ENCODE measurements at regions not wholly inside any gene's neighbourhood (a gene's known extent, or its start where the extent isn't known, plus 50 kb on each side); places are given as distances from the start of the nearest gene placed in this dataset.

DNA sequence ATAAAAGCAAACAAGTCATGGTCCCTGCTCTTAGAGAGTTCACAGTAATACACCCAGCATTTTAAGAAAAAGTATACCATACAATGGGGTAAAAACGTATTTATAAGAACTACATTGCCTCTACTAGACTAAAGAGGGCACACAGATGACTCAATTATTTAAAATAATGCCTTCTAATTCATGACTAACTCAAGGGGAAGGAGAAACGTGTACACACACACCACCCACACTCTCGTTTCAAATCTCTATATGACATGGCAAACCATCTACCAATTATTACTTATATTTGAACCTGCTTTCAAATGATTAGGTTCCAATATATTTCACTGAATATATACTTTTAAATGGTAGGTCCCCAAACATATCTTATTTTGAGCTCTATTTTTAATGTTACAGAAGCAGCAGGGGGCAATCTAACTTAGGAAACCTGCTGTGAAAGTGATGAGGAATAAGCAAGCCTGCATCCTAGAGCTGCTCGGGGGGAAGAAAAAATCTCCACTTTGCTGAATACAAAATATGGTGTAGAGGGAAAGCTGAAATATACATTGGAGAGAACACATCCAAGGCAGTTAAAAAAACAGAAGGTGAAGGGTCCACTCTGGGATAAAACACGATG is 232.4 kb upstream of the PSMD7 start:
- Histone ChIP-seq H2BK5ac (ENCODE audit: low read depth, low read length, poor library complexity, severe bottlenecking) (no peak overlapping the region), H3K14ac (replicated peaks; ENCODE audit: low read depth, low read length) (no peak overlapping the region), H3K9me3 (ENCODE audit: control insufficient read depth, insufficient read depth, low read length) (no peaks in the 10 kb centered on the region; the same call in 1 of the 2 replicates), H3K56ac (ENCODE audit: extremely low read depth, insufficient read depth, low read length) (no peak overlapping the region), H2AFZ (replicated peaks; ENCODE audit: low read length, poor library complexity) (no peak overlapping the region), H3K23ac (ENCODE audit: low read depth, low read length) (no peak overlapping the region), H3K4me1 (ENCODE audit: control insufficient read depth, insufficient read depth, low read length) (no peaks in the 10 kb centered on the region), H3K27ac (ENCODE audit: insufficient read depth, low read length) (no peak overlapping the region), H2BK15ac (ENCODE audit: low read depth, low read length) (no peak overlapping the region), H3K36me3 (ENCODE audit: control insufficient read depth, insufficient read depth, low read length) (no peaks in the 10 kb centered on the region), H3K9me1 (ENCODE audit: insufficient read depth, low read length) (no peaks in the 10 kb centered on the region), H2AK5ac (ENCODE audit: low read depth, low read length) (no peak overlapping the region), H4K8ac (ENCODE audit: low read depth in 2 of 2, low read length in 2 of 2) (no peak overlapping the region), H3K79me1 (ENCODE audit: low read depth in 1 of 2, low read length in 2 of 2) (no peaks in the 10 kb centered on the region), H2AK9ac (replicated peaks; ENCODE audit: low read depth, low read length, poor library complexity) (no peak overlapping the region), H3K4me2 (ENCODE audit: low read depth, low read length) (no peak overlapping the region), H3K4me3 (ENCODE audit: insufficient read depth, low read depth, low read length) (no peak overlapping the region), H2BK120ac (ENCODE audit: low read depth, low read length) (no peak overlapping the region), H4K20me1 (ENCODE audit: insufficient read depth, low read length) (no peaks in the 10 kb centered on the region), H4K5ac (ENCODE audit: low read depth, low read length) (no peak overlapping the region), H3K18ac (ENCODE audit: low read depth, low read length) (no peak overlapping the region), H4K91ac (ENCODE audit: insufficient read depth, low read depth, low read length) (no peak overlapping the region), H3K27me3 (ENCODE audit: control insufficient read depth, insufficient read depth, low read length) (no peaks in the 10 kb centered on the region), H3K9ac (ENCODE audit: low read depth, low read length) (no peak overlapping the region), H3K4ac (ENCODE audit: low read depth, low read length) (no peak overlapping the region), H2BK20ac (ENCODE audit: low read depth, low read length) (no peak overlapping the region)
- DNase-seq (peak; percentile 1), ATAC-seq (ENCODE audit: low read depth) (no peak)
- in situ Hi-C loops (cut with MboI; ENCODE audit: low sequenced_read_pairs) (no loop called here), intact Hi-C loops (cut with micrococcal nuclease) (loop anchor here (1.0 to 2.0 kb wide), 2 partner anchors 162 to 211 kb away; no protein-coding TSS in a partner anchor), dilution Hi-C loops (cut with HindIII; ENCODE audit: low sequenced_read_pairs, unreplicated experiment) (no loop called here)
- ChIA-PET POLR2A (ENCODE audit: unreplicated experiment) (no interaction called here), CTCF (interaction anchor here (0.8 to 3.7 kb wide), 5 partner anchors 15 to 167 kb away, joined by 3 to 34 read pairs (median 3); no protein-coding TSS in a partner anchor)
- BruUV-seq (replicated peaks) = no TSS peak
- WGBS, 2 experiments (ENCODE audit: extremely low coverage in 2 of 2, insufficient read length in 1 of 2) = no CpG with 5 or more reads among the region's 5 CpGs
- TF ChIP-seq RFX5 (IDR thresholded peaks at IDR 0.05; ENCODE audit: low read depth, low read length) (no peak), CHD1 (IDR thresholded peaks at IDR 0.05; ENCODE audit: low read depth, low read length) (no peak)
- TF ChIP-seq, protein P1, sequence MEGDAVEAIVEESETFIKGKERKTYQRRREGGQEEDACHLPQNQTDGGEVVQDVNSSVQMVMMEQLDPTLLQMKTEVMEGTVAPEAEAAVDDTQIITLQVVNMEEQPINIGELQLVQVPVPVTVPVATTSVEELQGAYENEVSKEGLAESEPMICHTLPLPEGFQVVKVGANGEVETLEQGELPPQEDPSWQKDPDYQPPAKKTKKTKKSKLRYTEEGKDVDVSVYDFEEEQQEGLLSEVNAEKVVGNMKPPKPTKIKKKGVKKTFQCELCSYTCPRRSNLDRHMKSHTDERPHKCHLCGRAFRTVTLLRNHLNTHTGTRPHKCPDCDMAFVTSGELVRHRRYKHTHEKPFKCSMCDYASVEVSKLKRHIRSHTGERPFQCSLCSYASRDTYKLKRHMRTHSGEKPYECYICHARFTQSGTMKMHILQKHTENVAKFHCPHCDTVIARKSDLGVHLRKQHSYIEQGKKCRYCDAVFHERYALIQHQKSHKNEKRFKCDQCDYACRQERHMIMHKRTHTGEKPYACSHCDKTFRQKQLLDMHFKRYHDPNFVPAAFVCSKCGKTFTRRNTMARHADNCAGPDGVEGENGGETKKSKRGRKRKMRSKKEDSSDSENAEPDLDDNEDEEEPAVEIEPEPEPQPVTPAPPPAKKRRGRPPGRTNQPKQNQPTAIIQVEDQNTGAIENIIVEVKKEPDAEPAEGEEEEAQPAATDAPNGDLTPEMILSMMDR (conservative IDR thresholded peaks at IDR 0.05; ENCODE audit: low read depth, low read length) = 0 out of 2 replicates have a peak, but pooled peaks have one; percentile 12
- TF ChIP-seq, protein P2, sequence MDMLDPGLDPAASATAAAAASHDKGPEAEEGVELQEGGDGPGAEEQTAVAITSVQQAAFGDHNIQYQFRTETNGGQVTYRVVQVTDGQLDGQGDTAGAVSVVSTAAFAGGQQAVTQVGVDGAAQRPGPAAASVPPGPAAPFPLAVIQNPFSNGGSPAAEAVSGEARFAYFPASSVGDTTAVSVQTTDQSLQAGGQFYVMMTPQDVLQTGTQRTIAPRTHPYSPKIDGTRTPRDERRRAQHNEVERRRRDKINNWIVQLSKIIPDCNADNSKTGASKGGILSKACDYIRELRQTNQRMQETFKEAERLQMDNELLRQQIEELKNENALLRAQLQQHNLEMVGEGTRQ (IDR thresholded peaks at IDR 0.05; ENCODE audit: low read depth, low read length) = no peak
- TF ChIP-seq, protein P3, sequence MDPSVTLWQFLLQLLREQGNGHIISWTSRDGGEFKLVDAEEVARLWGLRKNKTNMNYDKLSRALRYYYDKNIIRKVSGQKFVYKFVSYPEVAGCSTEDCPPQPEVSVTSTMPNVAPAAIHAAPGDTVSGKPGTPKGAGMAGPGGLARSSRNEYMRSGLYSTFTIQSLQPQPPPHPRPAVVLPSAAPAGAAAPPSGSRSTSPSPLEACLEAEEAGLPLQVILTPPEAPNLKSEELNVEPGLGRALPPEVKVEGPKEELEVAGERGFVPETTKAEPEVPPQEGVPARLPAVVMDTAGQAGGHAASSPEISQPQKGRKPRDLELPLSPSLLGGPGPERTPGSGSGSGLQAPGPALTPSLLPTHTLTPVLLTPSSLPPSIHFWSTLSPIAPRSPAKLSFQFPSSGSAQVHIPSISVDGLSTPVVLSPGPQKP (IDR thresholded peaks at IDR 0.05; ENCODE audit: borderline replicate concordance, low read depth, low read length) = no peak
